CD4-positive, alpha-beta T cell (primary cell): ENCODE measurements at regions not wholly inside any gene's neighbourhood (a gene's known extent, or its start where the extent isn't known, plus 50 kb on each side); places are given as distances from the start of the nearest gene placed in this dataset.

Source experiments
- ATAC-seq: fragments of 200-7000 bp; cut with Tn5 transposase; one replicate; pipeline ENCODE4 v1.10.0; 2022; ENCODE audit warnings: mild to moderate bottlenecking; ENCODE audit not compliant: poor library complexity
- CTCF ChIA-PET: fragments of 350-600 bp; sonication (Branson Sonifier 250); formaldehyde crosslinking; loops from one replicate; lab custom pipeline; 2021; ENCODE audit warnings: antibody characterized with exemption, inconsistent platforms; lab: Charles Lee
- POLR2A ChIA-PET: fragments of 350-600 bp; sonication (Branson Sonifier 250); formaldehyde crosslinking; loops from one replicate; lab custom pipeline; 2021; ENCODE audit warnings: antibody characterized with exemption, inconsistent platforms; lab: Charles Lee
- DNase-seq, 14 experiments: peaks; one replicate each; pipeline ENCODE4 v3.0.0-alpha.2; 2013 to 2020; ENCODE audit warnings: mixed read lengths in 2 of 14
- H3K27ac ChIP-seq, 2 donors: one replicate each; pipeline versions ENCODE4 v1.5.1 to v1.7.0; 2013; ENCODE audit warnings: low read length in 2 of 2, low read depth in 1 of 2, mild to moderate bottlenecking in 1 of 2
- H3K27me3 ChIP-seq, 2 experiments: 1 replicate in 1 of 2; 2 replicates in 1 of 2; pipeline versions ENCODE4 v1.6.1 to v1.7.0; 2013; ENCODE audit warnings: low read length in 2 of 2, control low read depth in 1 of 2, mild to moderate bottlenecking in 1 of 2, moderate library complexity in 1 of 2; ENCODE audit not compliant: insufficient read depth in 2 of 2, control insufficient read depth in 1 of 2
- H3K36me3 ChIP-seq: one replicate; pipeline ENCODE4 v1.6.1; 2013; ENCODE audit warnings: low read length, control low read depth; ENCODE audit not compliant: insufficient read depth
- H3K4me1 ChIP-seq: one replicate; pipeline ENCODE4 v1.6.1; 2013; ENCODE audit warnings: low read length, control low read depth; ENCODE audit not compliant: insufficient read depth
- H3K4me3 ChIP-seq: one replicate; pipeline ENCODE4 v1.5.1; 2013; ENCODE audit warnings: mild to moderate bottlenecking, low read length, moderate library complexity
- H3K9me3 ChIP-seq, 2 experiments: 1 replicate in 1 of 2; 2 replicates in 1 of 2; pipeline versions ENCODE4 v1.6.1 to v1.7.0; 2013; ENCODE audit warnings: low read length in 2 of 2, mild to moderate bottlenecking in 2 of 2, control low read depth in 1 of 2, moderate library complexity in 1 of 2; ENCODE audit not compliant: control insufficient read depth in 1 of 2, insufficient read depth in 1 of 2
- H3K27ac Mint-ChIP-seq: one replicate; pipeline ENCODE4 v1.8.0; 2020; ENCODE audit warnings: mixed read lengths
- H3K27me3 Mint-ChIP-seq: one replicate; pipeline ENCODE4 v1.8.0; 2021; ENCODE audit warnings: mixed read lengths
- H3K36me3 Mint-ChIP-seq: one replicate; pipeline ENCODE4 v1.8.0; 2021; ENCODE audit warnings: low read depth, mixed read lengths
- H3K4me1 Mint-ChIP-seq: one replicate; pipeline ENCODE4 v1.8.0; 2021; ENCODE audit warnings: low read depth, mixed read lengths
- H3K4me3 Mint-ChIP-seq: one replicate; pipeline ENCODE4 v1.8.0; 2020; ENCODE audit warnings: mild to moderate bottlenecking, mixed read lengths
- H3K9me3 Mint-ChIP-seq: one replicate; pipeline ENCODE4 v1.8.0; 2020; ENCODE audit warnings: mixed read lengths
- intact Hi-C, 2 experiments: fragments of 100-400 bp; cut with DNase I in 1 of 2; cut with micrococcal nuclease in 1 of 2; formaldehyde crosslinking; loops; one replicate each; pipeline versions ENCODE4 v1.15.1 to v1.9.0; 2023 to 2025; cut with DNase I, micrococcal nuclease
- TF ChIP-seq, protein P1 (sequence below): fragments of 200-600 bp; IDR thresholded peaks from one replicate; pipeline ENCODE4 v1.8.0; 2022; ENCODE audit warnings: antibody characterized with exemption, mild to moderate bottlenecking

DNA sequence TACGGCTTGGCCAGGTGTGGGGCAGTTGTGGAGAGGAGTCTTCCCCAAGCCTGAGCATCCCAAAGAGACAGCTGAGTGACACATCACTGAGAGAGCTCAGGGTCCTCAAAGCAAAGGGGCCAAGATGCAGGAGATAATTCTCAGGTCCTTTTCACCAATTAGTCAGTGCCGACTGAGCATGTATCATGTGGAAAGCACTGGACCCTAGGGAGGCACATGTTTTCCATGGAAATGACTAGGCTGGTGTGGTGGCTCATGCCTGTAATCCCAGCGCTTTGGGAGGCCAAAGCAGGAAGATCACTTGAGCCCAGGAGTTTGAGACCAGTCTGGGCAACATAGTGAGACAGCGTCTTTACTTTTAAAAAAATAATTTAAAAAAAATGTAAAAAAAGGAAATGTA lies 67.3 kb upstream of the PRPS1 start:
- POLR2A ChIA-PET, result no interaction called here

DNA sequence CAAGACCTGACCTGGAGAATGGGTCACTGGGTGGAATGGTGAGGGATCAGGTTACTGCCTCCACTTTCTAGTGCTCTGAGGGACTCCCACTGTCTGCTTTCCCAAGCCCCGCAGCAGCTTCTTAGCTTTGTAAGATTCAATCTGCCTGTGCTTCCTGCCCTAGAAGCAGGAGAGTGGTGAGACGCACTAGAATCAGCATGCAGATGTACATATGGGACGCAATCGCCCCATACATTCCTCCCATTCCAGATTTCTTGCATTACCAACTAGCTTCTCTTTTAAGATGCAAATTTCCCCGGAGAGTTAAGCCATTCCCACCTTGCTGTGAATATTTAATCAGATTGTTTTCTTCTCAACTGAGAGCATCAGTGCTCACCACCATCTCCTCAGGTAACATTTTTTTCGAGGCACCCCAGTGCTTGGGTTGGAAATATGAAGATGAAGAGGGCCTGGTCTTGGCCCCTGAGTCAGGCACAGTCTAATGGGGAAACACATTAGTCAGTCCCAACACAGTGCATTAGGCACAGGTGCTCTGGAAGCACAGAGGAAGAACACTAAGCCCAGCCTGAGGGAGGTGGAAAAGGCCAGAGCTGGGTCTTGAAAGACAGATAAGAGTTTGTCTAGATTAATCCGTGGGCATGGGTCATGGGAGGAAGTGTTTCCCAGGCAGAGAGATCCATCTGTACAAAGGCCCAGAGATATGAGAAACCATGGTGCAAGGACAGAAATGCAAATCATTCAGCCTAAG lies 66.7 kb upstream of the PRPS1 start:
- peaks cover 0 to 3% of the 10 kb centered on the region in 2 experiments for H3K27me3 ChIP-seq
- H3K9me3 ChIP-seq, result no peaks in the 10 kb centered on the region
- no peaks in the 10 kb centered on the region for H3K9me3 Mint-ChIP-seq
- TF ChIP-seq, protein P1, sequence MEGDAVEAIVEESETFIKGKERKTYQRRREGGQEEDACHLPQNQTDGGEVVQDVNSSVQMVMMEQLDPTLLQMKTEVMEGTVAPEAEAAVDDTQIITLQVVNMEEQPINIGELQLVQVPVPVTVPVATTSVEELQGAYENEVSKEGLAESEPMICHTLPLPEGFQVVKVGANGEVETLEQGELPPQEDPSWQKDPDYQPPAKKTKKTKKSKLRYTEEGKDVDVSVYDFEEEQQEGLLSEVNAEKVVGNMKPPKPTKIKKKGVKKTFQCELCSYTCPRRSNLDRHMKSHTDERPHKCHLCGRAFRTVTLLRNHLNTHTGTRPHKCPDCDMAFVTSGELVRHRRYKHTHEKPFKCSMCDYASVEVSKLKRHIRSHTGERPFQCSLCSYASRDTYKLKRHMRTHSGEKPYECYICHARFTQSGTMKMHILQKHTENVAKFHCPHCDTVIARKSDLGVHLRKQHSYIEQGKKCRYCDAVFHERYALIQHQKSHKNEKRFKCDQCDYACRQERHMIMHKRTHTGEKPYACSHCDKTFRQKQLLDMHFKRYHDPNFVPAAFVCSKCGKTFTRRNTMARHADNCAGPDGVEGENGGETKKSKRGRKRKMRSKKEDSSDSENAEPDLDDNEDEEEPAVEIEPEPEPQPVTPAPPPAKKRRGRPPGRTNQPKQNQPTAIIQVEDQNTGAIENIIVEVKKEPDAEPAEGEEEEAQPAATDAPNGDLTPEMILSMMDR, result no peak
- POLR2A ChIA-PET, result no interaction called here
- H3K4me3 ChIP-seq, result no peak overlapping the region
- no peak for ATAC-seq
- no peaks in the 10 kb centered on the region for H3K36me3 ChIP-seq
- H3K4me1 Mint-ChIP-seq, result no peaks in the 10 kb centered on the region
- H3K4me1 ChIP-seq, result no peaks in the 10 kb centered on the region
- no peak for DNase-seq
- H3K27ac Mint-ChIP-seq, result no peak overlapping the region
- intact Hi-C loops, result no loop called here
- CTCF ChIA-PET, result no interaction called here
- H3K27ac ChIP-seq, result no peak overlapping the region
- no peaks in the 10 kb centered on the region for H3K27me3 Mint-ChIP-seq
- no peak overlapping the region for H3K4me3 Mint-ChIP-seq
- no peaks in the 10 kb centered on the region for H3K36me3 Mint-ChIP-seq

More for the DNA sequence above, 67.3 kb upstream of the PRPS1 start:
- intact Hi-C loops, result no loop called here
- Histone ChIP-seq H3K36me3 (no peaks in the 10 kb centered on the region), H3K9me3 (no peaks in the 10 kb centered on the region), H3K4me3 (no peak overlapping the region), H3K27ac (no peak overlapping the region), H3K27me3 (no peaks in the 10 kb centered on the region), H3K4me1 (no peaks in the 10 kb centered on the region)
- DNase-seq, result no peak
- TF ChIP-seq, protein P1, result no peak
- CTCF ChIA-PET, result no interaction called here
- Mint-ChIP-seq H3K27ac (no peak overlapping the region), H3K4me3 (no peak overlapping the region), H3K9me3 (no peaks in the 10 kb centered on the region), H3K36me3 (no peaks in the 10 kb centered on the region), H3K27me3 (no peaks in the 10 kb centered on the region), H3K4me1 (no peaks in the 10 kb centered on the region)
- ATAC-seq, result no peak

DNA sequence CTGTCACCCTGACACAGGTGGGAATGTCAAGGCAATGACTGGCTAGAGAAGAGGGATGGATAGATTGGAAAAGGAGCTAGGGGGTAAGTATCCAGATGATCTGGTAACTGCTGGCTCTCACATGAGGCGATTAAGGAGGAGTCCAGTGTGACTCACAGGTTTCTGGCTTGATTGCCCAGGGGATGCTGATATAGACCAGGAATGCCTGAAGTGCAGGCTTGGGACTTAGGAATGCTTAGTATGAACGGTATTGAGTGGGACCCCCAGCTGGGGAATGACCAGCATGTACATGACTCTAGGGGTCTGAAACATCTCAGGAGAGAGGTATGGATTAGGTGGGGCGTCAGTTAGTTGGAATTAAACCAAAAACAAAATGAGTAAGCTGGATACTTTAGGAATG lies 65.8 kb upstream of the PRPS1 start:
- intact Hi-C loops, result no loop called here
- no peaks in the 10 kb centered on the region for H3K27me3 Mint-ChIP-seq
- ChIA-PET CTCF (no interaction called here), POLR2A (no interaction called here)
- no peaks in the 10 kb centered on the region for H3K36me3 ChIP-seq
- no peaks in the 10 kb centered on the region for H3K36me3 Mint-ChIP-seq
- H3K4me1 Mint-ChIP-seq, result no peaks in the 10 kb centered on the region
- H3K9me3 Mint-ChIP-seq, result no peaks in the 10 kb centered on the region
- H3K27me3 ChIP-seq, result peaks cover 0 to 3% of the 10 kb centered on the region in 2 experiments
- no peak overlapping the region for H3K4me3 Mint-ChIP-seq
- H3K4me1 ChIP-seq, result no peaks in the 10 kb centered on the region
- no peak overlapping the region for H3K27ac Mint-ChIP-seq
- H3K9me3 ChIP-seq, result no peaks in the 10 kb centered on the region
- no peak for ATAC-seq
- no peak for DNase-seq
- no peak overlapping the region for H3K4me3 ChIP-seq
- no peak overlapping the region for H3K27ac ChIP-seq
- TF ChIP-seq, protein P1, result no peak
